Mesenchymal stem cell (in vitro differentiated cells and primary cell): ENCODE measurements at regions not wholly inside any gene's neighbourhood (a gene's known extent, or its start where the extent isn't known, plus 50 kb on each side); places are given as distances from the start of the nearest gene placed in this dataset.

ENCODE experiments used
- DNase-seq: peaks from one replicate; pipeline ENCODE4 v3.0.0-alpha.2; 2013
- H2AFZ ChIP-seq: one replicate; pipeline ENCODE4 v1.6.1; 2013; ENCODE audit warnings: low read depth, mild to moderate bottlenecking, control low read depth, inconsistent platforms, low read length, moderate library complexity
- H2AK5ac ChIP-seq: 2 replicates; pipeline ENCODE4 v1.6.1; 2013; ENCODE audit warnings: low read length, moderate library complexity, mild to moderate bottlenecking, inconsistent platforms; ENCODE audit not compliant: severe bottlenecking
- H2BK120ac ChIP-seq: one replicate; pipeline ENCODE4 v1.6.1; 2013; ENCODE audit warnings: low read depth, mild to moderate bottlenecking, inconsistent platforms, low read length, moderate library complexity
- H2BK12ac ChIP-seq, 2 experiments: one replicate each; pipeline ENCODE4 v1.6.1; 2013; ENCODE audit warnings: inconsistent platforms in 2 of 2, low read length in 2 of 2, mild to moderate bottlenecking in 2 of 2, moderate library complexity in 2 of 2, control low read depth in 1 of 2
- H2BK15ac ChIP-seq: one replicate; pipeline ENCODE4 v1.6.1; 2013; ENCODE audit warnings: mild to moderate bottlenecking, low read depth, inconsistent platforms; ENCODE audit not compliant: poor library complexity, severe bottlenecking
- H2BK5ac ChIP-seq: 2 replicates; pipeline ENCODE4 v1.6.1; 2013; ENCODE audit warnings: low read depth, mild to moderate bottlenecking, low read length, control low read depth, inconsistent platforms; ENCODE audit not compliant: poor library complexity, severe bottlenecking
- H3K14ac ChIP-seq, 2 experiments: one replicate each; pipeline ENCODE4 v1.6.1; 2013; ENCODE audit warnings: inconsistent platforms in 2 of 2, low read length in 2 of 2, control low read depth in 1 of 2, mild to moderate bottlenecking in 1 of 2, moderate library complexity in 1 of 2
- H3K18ac ChIP-seq, 2 experiments: one replicate each; pipeline ENCODE4 v1.6.1; 2013; ENCODE audit warnings: inconsistent platforms in 2 of 2, low read length in 2 of 2, control low read depth in 1 of 2, low read depth in 1 of 2, mild to moderate bottlenecking in 1 of 2
- H3K23ac ChIP-seq, 2 experiments: one replicate each; pipeline ENCODE4 v1.6.1; 2013; ENCODE audit warnings: inconsistent platforms in 2 of 2, low read length in 2 of 2, mild to moderate bottlenecking in 2 of 2, moderate library complexity in 2 of 2, control low read depth in 1 of 2
- H3K27ac ChIP-seq: 2 replicates; pipeline ENCODE4 v1.5.1; 2013; ENCODE audit warnings: mild to moderate bottlenecking, moderate library complexity, low read length, control low read depth, inconsistent platforms; ENCODE audit not compliant: poor library complexity, severe bottlenecking
- H3K27me3 ChIP-seq, 2 experiments: 2 replicates each; pipeline versions ENCODE4 v1.6.1 to v1.7.0; 2013; ENCODE audit warnings: low read length in 2 of 2, mild to moderate bottlenecking in 2 of 2, moderate library complexity in 2 of 2, control low read depth in 1 of 2, inconsistent platforms in 1 of 2; ENCODE audit not compliant: control insufficient read depth in 1 of 2, insufficient read depth in 1 of 2
- H3K36me3 ChIP-seq, 2 experiments: 2 replicates each; pipeline versions ENCODE4 v1.6.1 to v1.7.0; 2013; ENCODE audit warnings: low read length in 2 of 2, control low read depth in 1 of 2, inconsistent platforms in 1 of 2, low read depth in 1 of 2, mild to moderate bottlenecking in 1 of 2; ENCODE audit not compliant: insufficient read depth in 2 of 2, control insufficient read depth in 1 of 2
- H3K4ac ChIP-seq, 2 experiments: one replicate each; pipeline ENCODE4 v1.6.1; 2013; ENCODE audit warnings: inconsistent platforms in 2 of 2, low read length in 2 of 2, mild to moderate bottlenecking in 2 of 2, moderate library complexity in 2 of 2, control low read depth in 1 of 2, low read depth in 1 of 2
- H3K4me1 ChIP-seq: 2 replicates; pipeline ENCODE4 v1.6.1; 2013; ENCODE audit warnings: low read depth, low read length, control low read depth; ENCODE audit not compliant: control insufficient read depth, insufficient read depth
- H3K4me2 ChIP-seq: 2 replicates; pipeline ENCODE4 v1.6.1; 2013; ENCODE audit warnings: low read length, mild to moderate bottlenecking, inconsistent platforms; ENCODE audit not compliant: poor library complexity, severe bottlenecking
- H3K4me3 ChIP-seq, 2 experiments: 2 replicates each; pipeline versions ENCODE4 v1.5.1 to v1.7.0; 2013; ENCODE audit warnings: low read length in 2 of 2, mild to moderate bottlenecking in 2 of 2, control low read depth in 1 of 2, low read depth in 1 of 2; ENCODE audit not compliant: insufficient read depth in 1 of 2
- H3K79me1 ChIP-seq: replicated peaks from 2 replicates; pipeline ENCODE4 v1.6.1; 2013; ENCODE audit warnings: mild to moderate bottlenecking, control low read depth, low read length, inconsistent platforms; ENCODE audit not compliant: poor library complexity, severe bottlenecking
- H3K9ac ChIP-seq: 2 replicates; pipeline ENCODE4 v1.7.0; 2013; ENCODE audit warnings: mild to moderate bottlenecking, low read length, moderate library complexity
- H3K9me3 ChIP-seq: 2 replicates; pipeline ENCODE4 v1.7.0; 2013; ENCODE audit warnings: mild to moderate bottlenecking, low read length; ENCODE audit not compliant: control insufficient read depth
- H4K8ac ChIP-seq: one replicate; pipeline ENCODE4 v1.6.1; 2013; ENCODE audit warnings: inconsistent platforms, mild to moderate bottlenecking, low read length, moderate library complexity
- H4K91ac ChIP-seq: one replicate; pipeline ENCODE4 v1.6.1; 2013; ENCODE audit warnings: mild to moderate bottlenecking, low read length, inconsistent platforms
- WGBS: methylation state at CpG from one replicate; pipeline ENCODE4 v1.1.7; 2013; ENCODE audit warnings: mixed read lengths; 5-methylcytosine and 5-hydroxymethylcytosine counted together

DNA sequence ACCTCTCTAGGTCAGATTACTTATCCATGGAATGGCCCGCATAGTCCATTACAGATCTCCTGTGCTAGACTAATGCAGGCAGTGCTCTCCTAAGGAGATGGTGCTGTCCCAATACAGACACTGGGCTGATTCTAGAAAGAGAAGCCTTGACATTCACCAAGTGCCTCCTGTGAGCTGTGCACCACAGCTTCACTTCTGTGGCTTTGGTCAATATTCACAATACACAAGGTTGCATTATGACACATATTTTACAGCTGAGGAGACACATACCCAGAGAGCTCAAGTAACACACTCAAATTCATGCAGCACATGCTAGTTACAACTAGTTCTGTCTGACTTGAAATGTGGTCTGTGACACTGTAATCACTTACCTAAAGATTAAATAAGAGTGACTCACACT lies 59.4 kb upstream of the LRRC8B start:
- Histone ChIP-seq H3K4me2 (no peak overlapping the region), H2BK120ac (no peak overlapping the region), H3K4ac (no peak overlapping the region), H3K4me1 (no peaks in the 10 kb centered on the region), H2AFZ (no peak overlapping the region), H3K14ac (no peak overlapping the region), H4K8ac (no peak overlapping the region), H3K79me1 (no peaks in the 10 kb centered on the region), H2BK15ac (no peak overlapping the region), H3K18ac (no peak overlapping the region), H2AK5ac (no peak overlapping the region), H3K27ac (no peak overlapping the region), H2BK5ac (no peak overlapping the region), H3K27me3 (peaks cover 0 to 7% of the 10 kb centered on the region in 2 experiments), H3K4me3 (no peak overlapping the region), H2BK12ac (no peak overlapping the region), H4K91ac (no peak overlapping the region), H3K36me3 (no peaks in the 10 kb centered on the region), H3K9ac (no peak overlapping the region), H3K9me3 (no peaks in the 10 kb centered on the region), H3K23ac (no peak overlapping the region)
- no peak for DNase-seq
- 95% methylated on average over 1 of the region's 1 CpG for WGBS

DNA sequence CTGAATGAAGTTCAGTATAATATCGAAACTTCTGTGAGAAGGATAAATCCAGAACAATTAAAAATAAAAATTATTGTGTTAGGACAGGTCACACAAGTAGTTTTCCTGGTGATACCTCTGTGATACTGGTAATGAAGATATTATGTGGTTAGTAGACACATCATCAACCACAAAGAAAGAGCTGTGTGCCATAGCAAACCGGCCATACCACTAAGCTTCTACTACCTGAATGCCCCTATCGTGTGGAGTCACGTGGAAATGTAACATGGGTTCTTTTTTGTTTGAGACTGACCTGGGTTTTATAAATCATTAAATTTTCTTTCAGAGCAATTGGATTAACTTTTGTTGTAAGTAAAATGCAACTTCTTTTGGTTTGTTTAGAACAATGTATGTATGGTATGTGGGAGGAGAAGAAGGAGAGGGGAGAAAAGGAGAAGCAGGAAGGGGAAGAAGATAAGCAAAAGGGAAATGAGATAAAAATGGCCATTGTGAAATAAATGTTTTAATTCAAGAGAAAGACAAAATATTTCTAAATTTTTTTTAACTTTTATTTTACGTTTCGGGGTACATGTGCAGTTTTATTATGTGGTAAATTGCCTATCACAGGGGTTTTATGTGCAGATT lies 58.2 kb upstream of the LRRC8B start:
- Histone ChIP-seq H2AFZ (no peak overlapping the region), H2BK120ac (no peak overlapping the region), H2BK5ac (no peak overlapping the region), H2BK12ac (no peak overlapping the region), H3K79me1 (no peaks in the 10 kb centered on the region), H3K27me3 (peaks cover 0 to 7% of the 10 kb centered on the region in 2 experiments), H2BK15ac (no peak overlapping the region), H3K4ac (no peak overlapping the region), H4K91ac (no peak overlapping the region), H2AK5ac (no peak overlapping the region), H3K4me3 (no peak overlapping the region), H3K18ac (no peak overlapping the region), H3K23ac (no peak overlapping the region), H3K9ac (no peak overlapping the region), H3K14ac (no peak overlapping the region), H4K8ac (no peak overlapping the region), H3K27ac (no peak overlapping the region), H3K4me1 (no peaks in the 10 kb centered on the region), H3K9me3 (no peaks in the 10 kb centered on the region), H3K36me3 (no peaks in the 10 kb centered on the region), H3K4me2 (no peak overlapping the region)
- DNase-seq, result no peak
- 100% methylated on average over 4 of the region's 6 CpGs for WGBS

DNA sequence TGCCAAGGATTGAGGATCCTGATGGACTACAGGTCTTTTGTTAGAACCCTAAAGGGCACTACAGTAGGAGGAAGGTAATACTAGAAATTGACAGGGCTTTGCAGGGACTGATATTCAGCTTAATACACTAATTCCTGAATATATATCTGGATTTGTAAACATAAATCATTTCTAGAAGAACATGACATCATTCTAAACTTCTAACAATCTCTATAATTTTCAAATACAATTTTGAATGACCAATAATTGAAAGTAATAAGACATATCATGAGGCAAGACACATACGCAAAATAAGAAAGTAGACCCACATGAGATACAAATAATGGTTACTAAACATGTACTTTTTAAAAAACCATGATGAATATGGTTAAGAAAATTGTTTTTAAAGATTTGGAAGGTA lies 52.4 kb upstream of the LRRC8B start:
- Histone ChIP-seq H2AK5ac (no peak overlapping the region), H3K23ac (no peak overlapping the region), H3K4me3 (no peak overlapping the region), H3K14ac (no peak overlapping the region), H2BK120ac (no peak overlapping the region), H3K4me1 (no peaks in the 10 kb centered on the region), H3K36me3 (no peaks in the 10 kb centered on the region), H3K27me3 (peaks cover 2 to 5% of the 10 kb centered on the region in 2 experiments), H3K4ac (no peak overlapping the region), H3K79me1 (no peaks in the 10 kb centered on the region), H3K9me3 (peaks cover 14% of the 10 kb centered on the region), H2BK5ac (no peak overlapping the region), H3K27ac (no peak overlapping the region), H4K8ac (no peak overlapping the region), H2BK12ac (no peak overlapping the region), H3K9ac (no peak overlapping the region), H2BK15ac (no peak overlapping the region), H2AFZ (no peak overlapping the region), H4K91ac (no peak overlapping the region), H3K4me2 (no peak overlapping the region), H3K18ac (no peak overlapping the region)
- no peak for DNase-seq
- WGBS, result no CpG with 5 or more reads among the region's 1 CpG

DNA sequence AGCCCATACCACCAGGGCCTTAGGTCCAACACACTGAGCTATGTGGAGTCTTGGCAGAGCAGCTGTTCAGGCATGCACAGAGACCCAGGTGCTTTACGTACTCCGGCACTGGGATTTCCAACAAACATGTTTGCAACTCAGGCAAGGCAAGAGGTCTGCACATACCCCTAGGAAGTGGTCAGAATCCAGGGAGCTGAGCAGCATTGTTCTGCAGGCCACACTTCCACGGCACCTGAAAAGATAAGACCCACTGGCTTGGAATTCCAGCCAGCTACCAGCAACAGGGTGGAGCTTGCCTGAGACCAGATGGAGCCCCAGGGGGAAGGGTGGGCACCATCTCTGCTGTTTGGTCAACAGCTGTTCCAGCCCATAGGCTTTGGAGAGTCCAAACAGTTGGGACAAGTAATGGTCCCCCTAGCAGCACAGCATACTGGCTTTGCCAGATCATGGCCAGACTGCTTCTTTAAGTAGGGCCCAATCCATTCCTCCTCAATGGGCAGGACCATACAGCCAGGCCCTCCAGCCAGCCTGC lies 51.7 kb upstream of the LRRC8B start:
- Histone ChIP-seq H3K79me1 (no peaks in the 10 kb centered on the region), H2AFZ (no peak overlapping the region), H2BK12ac (no peak overlapping the region), H3K23ac (no peak overlapping the region), H3K4me1 (no peaks in the 10 kb centered on the region), H2BK5ac (no peak overlapping the region), H3K27ac (no peak overlapping the region), H2BK15ac (no peak overlapping the region), H3K27me3 (peaks cover 2 to 5% of the 10 kb centered on the region in 2 experiments), H4K91ac (no peak overlapping the region), H3K18ac (no peak overlapping the region), H3K14ac (no peak overlapping the region), H3K4me2 (no peak overlapping the region), H2BK120ac (no peak overlapping the region), H3K4me3 (no peak overlapping the region), H3K4ac (no peak overlapping the region), H3K9me3 (peaks cover 14% of the 10 kb centered on the region), H3K9ac (no peak overlapping the region), H2AK5ac (no peak overlapping the region), H3K36me3 (no peaks in the 10 kb centered on the region), H4K8ac (no peak overlapping the region)
- no peak for DNase-seq
- 91% methylated on average over 3 of the region's 3 CpGs for WGBS
